HG03378 (cell line): ENCODE measurements at regions not wholly inside any gene's neighbourhood (a gene's known extent, or its start where the extent isn't known, plus 50 kb on each side); places are given as distances from the start of the nearest gene placed in this dataset.

Experiments
- ATAC-seq: cut with Tn5 transposase; IDR thresholded peaks from one replicate; pipeline ENCODE4 v1.9.1; 2021; ENCODE audit warnings: mild to moderate bottlenecking, moderate library complexity; ENCODE audit not compliant: unreplicated experiment

DNA sequence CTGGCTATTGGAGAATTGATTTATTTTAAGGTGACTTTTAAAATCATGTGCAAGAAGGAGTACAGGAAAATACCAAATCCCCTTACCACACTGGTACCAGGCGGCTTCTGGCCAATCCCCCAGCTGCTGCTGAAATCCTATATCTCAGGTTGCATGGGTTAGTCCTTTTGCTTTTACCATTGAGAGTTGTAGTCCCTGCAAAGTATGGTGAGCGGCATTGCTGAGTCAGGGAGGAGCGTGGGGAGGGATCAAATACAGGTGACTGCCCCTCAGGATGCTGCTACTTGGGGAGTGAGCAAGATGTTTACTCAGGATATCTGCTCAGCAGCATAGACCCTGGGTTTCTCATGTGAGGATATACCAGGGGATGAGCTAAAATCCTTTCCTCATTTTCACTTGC lies 131.9 kb upstream of the STAC start:
- ATAC-seq = no peak

DNA sequence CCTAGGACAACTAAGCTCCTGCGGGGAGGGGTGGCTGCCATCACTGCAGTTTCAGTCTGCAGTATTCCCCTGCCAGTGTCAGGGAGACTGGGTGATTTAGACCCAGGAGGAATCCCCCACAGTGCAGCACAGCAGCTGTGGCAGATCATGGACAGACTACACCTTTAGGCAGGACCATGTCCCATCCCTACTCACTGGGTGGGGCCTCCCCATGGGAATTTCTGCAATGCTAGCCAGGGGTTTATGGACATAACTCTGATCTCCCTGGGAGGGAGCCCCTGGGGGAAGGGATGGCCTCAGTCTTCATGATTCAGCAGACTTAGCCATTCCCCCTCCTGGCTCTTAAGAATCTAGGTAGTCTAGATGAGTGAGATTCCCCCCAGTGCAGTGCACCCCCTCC lies 130.1 kb upstream of the STAC start:
- ATAC-seq = no peak

DNA sequence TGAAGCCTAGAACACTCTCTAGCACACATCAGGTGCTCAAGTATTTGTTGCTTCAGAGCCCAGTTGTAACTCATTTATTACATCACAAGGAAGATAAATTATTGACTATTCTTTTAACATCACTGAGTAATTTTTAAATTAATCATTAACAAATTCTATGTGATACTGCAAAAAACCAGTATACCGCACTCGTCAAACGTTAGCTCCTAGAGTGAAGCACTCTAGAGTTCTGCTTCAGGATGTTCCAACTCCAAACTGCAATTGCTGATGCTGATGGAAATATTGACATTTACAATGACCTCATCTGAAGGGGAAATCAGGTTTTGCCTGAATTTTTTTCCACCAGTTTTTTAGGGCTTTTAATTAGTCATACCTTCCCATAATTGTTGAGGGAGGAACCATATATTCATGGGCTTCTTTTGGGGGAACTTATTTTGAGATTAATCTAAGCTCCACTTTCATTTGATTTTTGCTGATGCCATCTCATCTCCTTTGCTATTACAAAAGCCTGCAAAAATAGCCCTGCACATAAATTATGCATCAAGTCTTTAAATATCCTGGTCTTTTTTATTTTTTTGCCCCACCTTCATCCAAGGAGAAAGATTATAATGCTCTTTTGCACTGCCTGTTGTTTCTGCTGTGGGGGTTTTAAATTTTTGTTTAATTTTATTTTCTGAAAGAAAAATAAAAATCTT lies 123.0 kb upstream of the STAC start:
- ATAC-seq = no peak

DNA sequence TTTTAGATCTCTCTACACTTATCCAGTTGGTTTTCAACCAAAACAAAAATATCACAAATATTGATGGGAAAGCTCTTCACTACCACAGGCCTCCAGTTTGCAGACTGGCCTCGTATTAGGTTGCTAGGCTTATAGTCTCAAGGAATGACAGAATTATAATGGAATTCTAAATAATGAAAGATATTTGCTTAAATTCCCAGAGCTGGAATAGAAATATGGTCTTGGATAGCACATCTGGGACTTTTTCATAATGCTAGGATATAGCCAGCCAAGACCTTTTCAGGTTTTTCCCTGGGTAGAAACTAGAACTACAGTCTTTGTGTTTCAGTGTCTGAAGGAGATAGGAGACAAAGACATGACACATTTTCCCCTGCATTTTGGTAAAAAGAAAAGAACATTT lies 121.9 kb upstream of the STAC start:
- ATAC-seq = no peak

DNA sequence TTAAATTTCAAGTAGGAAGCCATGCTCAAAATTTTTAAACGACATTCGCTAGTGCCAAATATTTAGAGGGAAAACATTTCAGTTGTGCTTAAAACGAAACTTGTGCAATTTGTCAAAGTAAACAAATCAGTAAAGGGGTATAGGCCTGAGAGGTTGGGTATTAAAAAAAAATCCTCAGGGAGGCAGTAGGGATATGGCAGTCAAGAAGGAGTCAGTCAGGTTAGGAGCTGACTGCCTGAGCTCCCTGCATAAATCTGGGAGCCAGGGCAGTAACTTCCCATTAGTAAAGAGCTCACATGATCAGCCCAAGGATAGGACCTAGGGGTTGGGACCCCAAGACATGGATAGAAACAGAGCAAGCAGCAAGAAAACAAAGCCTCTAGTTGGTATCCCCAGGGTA lies 120.7 kb upstream of the STAC start:
- no peak for ATAC-seq

DNA sequence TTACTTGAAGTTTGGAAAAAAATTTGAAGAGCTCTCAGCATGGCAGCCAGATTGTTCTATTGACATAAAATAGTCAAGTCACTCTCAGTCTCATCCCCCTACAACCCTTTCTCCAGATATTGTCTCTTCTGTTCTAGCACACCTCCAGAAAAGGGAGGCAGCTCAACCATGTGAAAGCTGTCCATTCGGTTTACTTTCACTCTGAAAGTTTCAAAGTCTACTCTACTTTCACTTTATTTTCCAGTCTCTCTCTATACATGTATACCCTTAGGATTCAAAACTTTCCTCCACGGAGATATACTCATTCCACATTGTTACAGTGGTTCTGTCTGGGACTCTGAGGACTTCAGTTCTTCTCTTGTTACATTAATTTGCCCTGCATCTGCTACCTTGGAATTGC lies 111.0 kb upstream of the STAC start:
- no peak for ATAC-seq

DNA sequence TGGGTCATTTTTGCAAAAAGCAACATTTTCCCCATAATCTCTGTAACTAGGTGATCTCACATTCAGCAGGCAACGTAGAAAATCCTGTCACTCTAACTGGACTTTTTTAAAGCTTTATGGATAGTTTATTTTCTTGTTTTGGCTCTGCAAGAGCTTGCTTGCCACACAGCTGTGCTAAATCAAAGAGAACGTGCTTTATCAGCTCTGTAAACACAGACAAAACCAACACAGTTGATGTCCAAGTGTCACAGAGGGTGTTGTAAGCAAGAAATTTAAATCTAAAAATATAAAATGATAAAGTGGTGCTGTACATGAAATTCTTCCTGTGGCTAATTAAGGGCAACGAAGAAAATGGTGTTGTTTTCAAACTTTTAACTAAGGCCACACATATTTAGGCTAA lies 97.5 kb upstream of the STAC start:
- no peak for ATAC-seq

DNA sequence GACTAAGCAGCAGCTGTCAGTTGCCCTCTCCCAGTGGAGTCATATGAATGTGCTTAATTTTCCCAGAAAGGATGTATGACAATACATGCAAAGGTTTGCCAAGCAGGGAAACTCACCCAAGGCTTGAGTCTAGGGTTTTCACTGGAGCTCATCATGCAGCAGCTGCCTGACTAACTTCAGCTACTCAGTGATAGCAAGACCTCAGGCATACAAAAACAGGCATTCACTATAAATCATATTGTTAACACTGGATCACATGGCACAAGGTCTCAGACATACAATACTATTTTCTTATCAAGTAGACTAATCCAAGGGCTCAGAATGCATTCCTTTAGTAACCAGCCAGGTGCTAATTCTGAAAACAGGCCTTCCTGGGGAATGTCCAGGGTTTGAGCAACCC lies 85.0 kb upstream of the STAC start:
- no peak for ATAC-seq

DNA sequence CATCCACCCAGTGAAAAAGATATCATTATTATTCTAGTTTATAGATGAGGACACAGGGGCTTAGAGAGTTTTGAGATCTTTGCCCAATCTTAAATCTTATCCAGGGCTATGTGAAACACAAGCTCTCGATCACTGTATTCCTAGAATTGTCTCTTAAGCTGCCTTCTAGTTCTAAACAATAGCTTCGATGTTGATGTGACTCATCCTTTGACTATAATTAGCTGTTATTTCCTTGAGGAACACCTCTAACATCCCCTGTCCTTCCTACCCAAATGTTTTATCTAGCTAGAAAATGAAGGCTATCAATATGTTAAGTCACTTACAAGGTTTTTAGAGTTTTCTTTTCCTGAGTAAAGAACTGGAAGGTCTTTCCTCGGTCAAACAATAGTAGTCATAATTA lies 83.1 kb upstream of the STAC start:
- no peak for ATAC-seq

DNA sequence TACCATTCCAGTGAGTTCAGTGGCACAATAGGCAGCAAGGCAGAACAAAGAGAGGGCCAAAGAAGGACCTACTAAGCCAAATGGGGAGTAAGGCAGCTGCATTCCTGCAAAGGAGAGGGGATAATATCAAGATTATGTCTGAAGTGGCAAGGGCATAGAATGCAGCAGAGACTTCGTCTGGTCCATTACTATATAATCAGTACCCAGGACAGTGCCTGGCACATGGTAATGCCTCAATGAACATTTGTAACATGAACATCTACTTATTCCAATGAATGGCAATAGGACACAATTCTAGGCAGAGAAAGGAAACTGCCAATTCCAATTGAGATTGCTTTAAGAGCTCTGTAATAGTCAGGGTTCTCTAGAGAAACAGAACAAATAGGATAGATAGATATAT lies 82.1 kb upstream of the STAC start:
- no peak for ATAC-seq

DNA sequence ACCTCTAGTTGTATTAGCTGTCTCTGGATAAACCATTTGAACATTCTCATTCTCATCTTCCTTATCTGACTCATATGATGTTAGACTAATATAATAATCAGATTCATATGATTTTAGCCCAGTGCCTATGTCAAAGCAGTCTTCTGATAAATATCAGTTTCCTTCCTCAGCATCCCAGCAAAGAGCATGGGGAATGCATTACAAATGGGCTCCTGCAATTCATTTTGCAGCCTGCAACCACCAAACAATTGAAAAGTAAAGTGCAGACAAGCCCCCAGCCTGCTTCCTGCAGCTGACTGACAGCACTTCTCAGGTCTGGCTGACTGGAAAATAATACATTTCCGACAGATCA lies 78.2 kb upstream of the STAC start:
- no peak for ATAC-seq

DNA sequence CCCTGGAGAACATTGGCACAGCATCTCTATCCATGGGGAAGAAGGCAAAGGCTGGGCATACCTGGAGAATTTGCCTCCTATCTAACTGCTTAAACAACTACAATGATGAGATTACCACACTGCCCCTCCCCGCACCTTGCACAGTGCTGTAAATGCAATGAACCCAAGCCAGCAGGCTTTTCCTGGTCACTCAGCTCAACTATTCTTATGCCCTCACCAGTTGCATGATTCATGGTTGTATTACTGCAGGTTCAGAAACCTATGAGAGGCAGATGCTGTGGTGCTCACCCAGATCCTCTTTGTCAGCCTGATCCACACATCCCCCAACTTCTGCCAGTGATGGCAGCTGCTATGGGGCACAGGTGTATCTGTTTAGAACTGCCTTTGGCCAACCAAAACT lies 77.7 kb upstream of the STAC start:
- ATAC-seq = no peak

DNA sequence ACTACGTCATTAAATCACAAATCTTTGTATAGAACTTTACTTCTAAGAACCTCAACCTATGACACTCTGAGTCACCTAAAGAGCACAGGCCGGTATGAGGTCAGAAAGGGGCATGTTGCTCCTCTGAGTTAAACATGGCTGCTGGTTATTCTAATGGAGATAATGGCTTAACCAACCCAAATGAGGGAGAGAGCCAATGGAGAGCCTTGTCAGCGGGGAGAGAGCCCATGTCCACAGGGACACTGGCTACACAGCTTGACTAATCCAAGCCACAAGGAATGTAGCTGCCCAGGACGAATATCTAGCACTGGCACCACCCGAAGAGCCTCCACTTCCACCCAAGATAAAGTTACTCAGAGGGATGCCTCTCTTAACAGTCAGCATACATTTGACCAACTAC lies 77.0 kb upstream of the STAC start:
- no peak for ATAC-seq

DNA sequence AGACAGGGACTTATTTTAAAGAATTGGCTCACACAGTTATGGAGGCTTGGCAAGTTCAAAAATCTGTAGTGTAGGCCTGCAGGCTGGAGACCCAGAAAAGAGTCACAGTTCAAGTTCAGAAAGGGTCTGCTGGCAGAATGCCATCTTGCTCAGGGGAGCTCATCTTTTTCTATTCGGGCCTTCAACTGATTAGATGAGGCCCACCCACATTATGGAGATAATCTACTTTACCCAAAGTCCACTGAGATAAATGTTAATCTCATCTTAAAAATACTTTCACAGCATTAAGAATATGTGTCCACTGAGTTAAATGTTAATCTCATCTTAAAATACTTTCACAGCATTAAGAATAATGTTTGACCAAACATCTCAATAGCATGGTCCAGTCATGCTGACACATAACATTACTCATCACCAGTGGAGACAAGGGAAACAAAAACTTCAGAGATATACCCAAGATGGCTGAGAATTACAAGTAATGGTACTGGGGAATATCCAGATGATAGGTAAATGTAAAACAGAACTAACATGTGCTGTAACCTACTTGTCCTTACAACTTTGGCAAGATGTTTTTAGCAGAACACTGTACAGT lies 74.3 kb upstream of the STAC start:
- no peak for ATAC-seq

DNA sequence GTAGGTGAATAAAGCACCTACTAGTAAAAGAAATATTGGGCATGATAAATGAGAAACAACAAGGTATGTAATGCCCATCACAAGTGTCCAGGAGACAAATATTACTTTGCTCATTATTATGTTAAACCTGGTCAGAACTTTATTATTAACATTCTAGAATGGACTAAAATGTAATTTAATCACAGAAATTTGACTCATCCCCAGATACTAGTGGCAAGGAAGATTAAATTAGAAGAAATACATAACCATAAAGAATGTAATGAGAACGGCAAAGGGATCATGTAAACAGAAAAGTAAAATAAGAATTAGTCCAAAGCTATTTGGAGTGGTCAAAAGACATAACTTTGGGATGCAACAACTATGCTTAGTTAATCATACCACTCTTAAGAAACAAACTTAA lies 71.2 kb upstream of the STAC start:
- ATAC-seq = no peak

DNA sequence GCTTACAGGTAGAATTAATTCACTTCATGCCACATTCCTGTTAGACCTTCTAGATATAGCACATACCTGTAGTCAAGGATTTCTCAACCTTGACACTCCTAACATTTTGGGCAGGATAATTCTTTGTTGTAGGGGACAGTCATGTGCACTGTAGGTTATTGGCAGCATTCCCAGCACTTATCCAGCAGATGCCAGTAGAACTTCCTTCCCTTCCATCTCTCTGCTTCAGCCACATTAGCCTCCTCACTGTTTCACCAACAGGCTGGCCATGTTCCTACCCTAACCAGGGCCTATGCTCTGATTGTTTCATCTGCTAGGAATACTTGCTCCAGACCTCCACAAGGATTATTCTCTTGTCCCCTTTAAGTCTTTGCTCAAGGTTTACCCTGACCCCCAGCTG lies 68.0 kb upstream of the STAC start:
- no peak for ATAC-seq

DNA sequence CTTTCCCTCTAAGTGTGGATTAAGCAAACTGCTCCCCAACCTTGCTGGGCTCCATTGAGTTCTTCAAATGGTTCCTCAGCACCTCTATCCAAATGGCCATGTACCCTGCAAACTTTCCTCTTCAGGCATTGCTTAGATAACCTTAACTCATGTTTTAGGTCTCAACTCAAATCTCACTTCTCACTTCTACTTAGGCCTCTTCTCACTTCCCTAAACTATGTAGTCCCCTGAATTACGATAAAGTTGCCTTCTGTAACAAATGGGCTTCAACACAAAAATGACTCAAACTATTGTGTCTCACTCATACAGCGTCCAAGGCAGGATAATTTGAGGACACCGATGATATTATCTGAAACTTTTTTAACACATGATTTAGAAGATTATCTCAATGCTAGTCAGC lies 62.4 kb upstream of the STAC start:
- no peak for ATAC-seq

DNA sequence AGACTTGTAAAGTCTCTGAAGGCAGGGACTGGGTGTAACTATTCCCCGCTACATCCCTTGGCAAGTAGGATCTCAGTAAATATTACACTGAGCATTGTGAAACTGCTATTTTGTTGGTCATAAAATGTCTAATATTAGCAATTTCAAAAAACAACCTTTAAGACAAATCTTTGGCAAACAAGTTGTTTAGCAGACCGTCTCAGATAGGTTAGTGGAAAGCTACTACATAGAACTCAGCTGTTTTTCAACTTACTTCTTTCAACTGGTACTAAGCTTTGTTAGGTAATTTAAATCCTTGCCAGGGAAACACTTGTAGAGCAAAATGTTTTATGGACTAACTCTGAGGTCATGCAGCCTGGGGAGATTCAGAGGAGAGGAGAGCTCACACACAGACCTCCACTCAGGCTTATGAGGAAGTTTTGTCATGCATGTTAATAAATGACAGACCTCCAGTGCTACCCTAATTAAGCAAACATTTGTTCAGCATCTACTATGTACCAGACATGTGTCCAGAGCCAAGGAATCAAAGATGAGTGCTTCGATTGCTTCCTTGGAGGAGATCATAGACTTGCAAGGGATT lies 61.6 kb upstream of the STAC start:
- ATAC-seq = no peak

DNA sequence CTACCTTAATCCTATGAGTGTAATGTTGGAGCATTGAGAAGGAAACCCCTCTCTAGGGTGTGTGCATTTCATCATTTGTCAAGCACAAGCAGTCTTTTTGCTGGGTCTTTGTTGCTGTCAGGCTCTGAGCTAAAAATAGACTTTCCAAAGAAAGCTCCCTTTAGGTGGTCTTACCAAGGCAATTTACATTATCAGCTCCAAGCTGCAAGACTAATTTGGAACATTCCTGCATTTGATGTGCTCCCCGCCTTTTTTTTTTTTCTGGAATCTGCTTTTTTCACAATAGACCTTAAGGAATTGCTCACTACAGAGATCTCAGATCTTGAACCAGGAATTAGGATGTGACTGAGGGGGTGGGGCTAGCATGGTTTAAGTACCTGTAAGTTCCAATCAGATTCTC lies 60.6 kb upstream of the STAC start:
- ATAC-seq = no peak
